Upper lobe of left lung (tissue), 4 donors: ENCODE measurements at regions not wholly inside any gene's neighbourhood (a gene's known extent, or its start where the extent isn't known, plus 50 kb on each side); places are given as distances from the start of the nearest gene placed in this dataset.

Source experiments
- CTCF ChIP-seq, 6 experiments: fragments of 450-650 bp in 4 of 6; fragments of 200-600 bp in 2 of 6; sonication (generic) in 2 of 6; IDR thresholded peaks; one replicate each; pipeline ENCODE4 v1.5.1; 2016 to 2019; ENCODE audit warnings: antibody characterized with exemption in 6 of 6
- EP300 ChIP-seq, 4 donors: sonication (generic); formaldehyde crosslinking; IDR thresholded peaks; one replicate each; pipeline ENCODE4 v1.5.1; 2017; ENCODE audit warnings: antibody characterized with exemption in 4 of 4, control low read depth in 2 of 4
- POLR2A ChIP-seq, 4 donors: fragments of 450-650 bp; IDR thresholded peaks; one replicate each; pipeline ENCODE4 v1.5.1; 2016 to 2017; ENCODE audit warnings: antibody characterized with exemption in 4 of 4, mild to moderate bottlenecking in 2 of 4
- POLR2AphosphoS5 ChIP-seq, 2 donors: sonication (generic); formaldehyde crosslinking; IDR thresholded peaks; one replicate each; pipeline ENCODE4 v1.5.1; 2017; ENCODE audit warnings: antibody characterized with exemption in 2 of 2

DNA sequence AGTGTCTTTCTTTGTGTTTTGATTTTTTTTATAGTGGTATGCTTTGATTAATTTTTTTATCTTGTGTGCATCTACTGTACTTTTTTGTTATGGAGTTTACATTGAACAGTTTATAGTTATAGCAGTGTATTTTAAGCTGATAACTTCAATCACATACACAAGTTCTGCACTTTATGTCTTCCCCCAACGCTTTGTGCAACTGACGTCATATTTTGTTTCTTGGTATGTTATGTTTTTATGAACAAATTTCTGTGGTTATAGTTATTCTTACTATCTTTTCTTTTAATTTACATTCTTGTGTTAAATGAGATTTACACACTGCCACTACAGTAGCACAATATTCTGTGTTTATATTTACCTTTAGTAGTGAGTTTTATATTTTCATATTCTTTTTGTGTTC is 197.1 kb downstream of the SNAPC1 start:
- TF ChIP-seq CTCF (IDR thresholded peaks at IDR 0.05) = no peak
- TF ChIP-seq POLR2A (IDR thresholded peaks at IDR 0.05) = no peak
- no peak for TF ChIP-seq POLR2AphosphoS5 (IDR thresholded peaks at IDR 0.05)
- no peak for TF ChIP-seq EP300 (IDR thresholded peaks at IDR 0.05)
